Naive thymus-derived CD4-positive, alpha-beta T cell (primary cell): ENCODE measurements at regions not wholly inside any gene's neighbourhood (a gene's known extent, or its start where the extent isn't known, plus 50 kb on each side); places are given as distances from the start of the nearest gene placed in this dataset.
A peak's percentile ranks its signal among the peaks of the same experiment; 100 is the strongest.

Source experiments
- ATAC-seq: fragments of 150-1000 bp; cut with Tn5 transposase; 2 replicates; pipeline ENCODE4 v1.10.0; 2021; ENCODE audit warnings: mild to moderate bottlenecking, moderate library complexity
- CTCF ChIA-PET: fragments of 350-600 bp; sonication (Branson Sonifier 250); formaldehyde crosslinking; loops from one replicate; lab custom pipeline; 2021; ENCODE audit warnings: antibody characterized with exemption; lab: Charles Lee
- POLR2A ChIA-PET: fragments of 350-600 bp; sonication (Branson Sonifier 250); formaldehyde crosslinking; loops from one replicate; lab custom pipeline; 2021; ENCODE audit warnings: antibody characterized with exemption, inconsistent platforms; lab: Charles Lee
- DNase-seq, 9 donors: peaks; one replicate each; pipeline versions ENCODE4 v3.0.0 to v3.0.0-alpha.2; 2020 to 2022; ENCODE audit warnings: mixed read lengths in 1 of 9
- H3K27ac ChIP-seq: one replicate; pipeline ENCODE4 v1.7.0; 2013; ENCODE audit warnings: mild to moderate bottlenecking, low read depth, low read length, moderate library complexity
- H3K27me3 ChIP-seq, 2 donors: one replicate each; pipeline ENCODE4 v1.7.0; 2013; ENCODE audit warnings: low read length in 2 of 2, mild to moderate bottlenecking in 2 of 2, moderate library complexity in 2 of 2; ENCODE audit not compliant: control insufficient read depth in 2 of 2, insufficient read depth in 2 of 2
- H3K36me3 ChIP-seq, 3 experiments: 1 replicate in 2 of 3; 2 replicates in 1 of 3; pipeline ENCODE4 v1.7.0; 2013; ENCODE audit warnings: low read length in 3 of 3, mild to moderate bottlenecking in 3 of 3, moderate library complexity in 1 of 3; ENCODE audit not compliant: insufficient read depth in 3 of 3, control insufficient read depth in 2 of 3
- H3K4me1 ChIP-seq, 2 donors: one replicate each; pipeline ENCODE4 v1.7.0; 2013; ENCODE audit warnings: low read length in 2 of 2, mild to moderate bottlenecking in 2 of 2, moderate library complexity in 1 of 2; ENCODE audit not compliant: control insufficient read depth in 2 of 2, insufficient read depth in 2 of 2
- H3K4me3 ChIP-seq: 2 replicates; pipeline ENCODE4 v1.7.0; 2013; ENCODE audit warnings: mild to moderate bottlenecking, low read length
- H3K9me3 ChIP-seq, 3 experiments: 1 replicate in 2 of 3; 2 replicates in 1 of 3; pipeline ENCODE4 v1.7.0; 2013; ENCODE audit warnings: low read length in 3 of 3; ENCODE audit not compliant: control insufficient read depth in 2 of 3
- H3K27ac Mint-ChIP-seq, 9 donors: one replicate each; pipeline ENCODE4 v1.8.0; 2020 to 2022; ENCODE audit warnings: mixed read lengths in 9 of 9, mild to moderate bottlenecking in 8 of 9, moderate library complexity in 5 of 9, inconsistent platforms in 2 of 9
- H3K27me3 Mint-ChIP-seq, 5 donors: one replicate each; pipeline ENCODE4 v1.8.0; 2021 to 2022; ENCODE audit warnings: mixed read lengths in 5 of 5, mild to moderate bottlenecking in 1 of 5
- H3K36me3 Mint-ChIP-seq, 5 donors: one replicate each; pipeline ENCODE4 v1.8.0; 2020 to 2022; ENCODE audit warnings: mixed read lengths in 5 of 5, mild to moderate bottlenecking in 3 of 5, inconsistent platforms in 1 of 5
- H3K4me1 Mint-ChIP-seq, 7 donors: one replicate each; pipeline ENCODE4 v1.8.0; 2020 to 2022; ENCODE audit warnings: mixed read lengths in 7 of 7, mild to moderate bottlenecking in 3 of 7, inconsistent platforms in 1 of 7
- H3K4me3 Mint-ChIP-seq, 10 donors: one replicate each; pipeline ENCODE4 v1.8.0; 2020 to 2022; ENCODE audit warnings: mild to moderate bottlenecking in 10 of 10, mixed read lengths in 10 of 10, moderate library complexity in 6 of 10, inconsistent platforms in 2 of 10
- H3K9me3 Mint-ChIP-seq, 11 donors: one replicate each; pipeline ENCODE4 v1.8.0; 2020 to 2022; ENCODE audit warnings: mixed read lengths in 11 of 11, mild to moderate bottlenecking in 4 of 11, inconsistent platforms in 1 of 11, moderate library complexity in 1 of 11
- intact Hi-C, 2 donors: fragments of 100-400 bp; cut with micrococcal nuclease; formaldehyde crosslinking; loops; one replicate each; pipeline ENCODE4 v1.15.1; 2023

DNA sequence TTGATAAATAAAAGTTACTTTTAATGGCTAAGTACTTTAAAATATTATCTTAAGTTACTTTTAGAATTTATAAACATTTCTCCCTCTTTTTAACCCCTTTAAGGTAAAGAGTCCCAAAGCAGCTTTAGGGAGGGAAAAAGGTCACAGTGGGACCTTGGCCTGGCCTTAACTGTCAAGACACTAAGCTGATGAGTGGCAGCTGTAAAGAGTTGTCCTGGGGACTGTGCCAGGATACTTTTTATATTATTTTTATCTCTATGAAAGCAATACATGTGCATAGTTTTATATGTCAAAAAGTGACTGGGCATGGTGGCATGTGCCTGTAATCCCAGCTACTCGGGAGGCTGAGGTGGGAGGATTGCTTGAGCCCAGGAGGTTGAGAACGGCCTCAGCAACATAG lies 94.2 kb upstream of the RESF1 start:
- CTCF ChIA-PET, result no interaction called here
- POLR2A ChIA-PET, result interaction anchor here (1.2 kb wide), 1 partner anchor 9 kb away, joined by 3 read pairs; no protein-coding TSS in a partner anchor

DNA sequence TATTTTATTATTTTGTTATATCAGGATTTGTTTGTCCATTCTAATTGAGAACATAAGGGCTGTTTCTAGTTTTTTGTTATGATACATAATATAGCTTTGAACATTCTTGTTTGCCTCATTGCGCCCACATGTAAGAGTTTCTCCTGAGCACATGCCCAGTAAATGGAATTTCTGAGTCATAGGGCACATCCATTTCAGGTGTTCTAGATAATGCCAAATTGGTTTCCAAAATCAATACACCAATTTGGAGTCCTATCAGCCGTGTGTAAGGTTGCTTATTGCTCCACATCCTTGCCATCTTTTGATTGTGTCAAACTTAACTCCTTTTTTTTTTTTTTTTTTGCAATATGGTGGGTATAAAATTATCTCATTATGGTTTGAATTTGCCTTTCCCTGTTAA lies 97.9 kb upstream of the RESF1 start:
- Histone ChIP-seq H3K4me3 (no peak overlapping the region), H3K27ac (no peak overlapping the region), H3K27me3 (no peaks in the 10 kb centered on the region), H3K9me3 (peaks cover 0 to 4% (median 0%) of the 10 kb centered on the region in 3 experiments), H3K36me3 (no peaks in the 10 kb centered on the region), H3K4me1 (no peaks in the 10 kb centered on the region)
- ChIA-PET CTCF (no interaction called here), POLR2A (interaction anchor here (0.6 to 1.2 kb wide), 2 partner anchors 10 to 46 kb away, joined by 4 to 5 read pairs; no protein-coding TSS in a partner anchor)
- H3K4me1 Mint-ChIP-seq, result peaks cover 0 to 15% (median 11%) of the 10 kb centered on the region in 7 donors
- H3K9me3 Mint-ChIP-seq, result peaks cover 0 to 7% (median 0%) of the 10 kb centered on the region in 11 donors
- no peaks in the 10 kb centered on the region for H3K27me3 Mint-ChIP-seq
- no peak for DNase-seq
- no peak for ATAC-seq
- intact Hi-C loops, result no loop called here
- H3K4me3 Mint-ChIP-seq, result no peak overlapping the region
- peaks cover 0 to 11% (median 0%) of the 10 kb centered on the region in 5 donors for H3K36me3 Mint-ChIP-seq
- no peak overlapping the region for H3K27ac Mint-ChIP-seq

More for the DNA sequence above, 94.2 kb upstream of the RESF1 start:
- no peak for ATAC-seq
- H3K4me1 ChIP-seq, result no peaks in the 10 kb centered on the region
- Mint-ChIP-seq H3K36me3 (peaks cover 0 to 7% (median 0%) of the 10 kb centered on the region in 5 donors), H3K27me3 (no peaks in the 10 kb centered on the region), H3K27ac (no peak overlapping the region), H3K4me3 (no peak overlapping the region), H3K4me1 (peaks cover 0 to 25% (median 17%) of the 10 kb centered on the region in 7 donors), H3K9me3 (peaks cover 0 to 7% (median 0%) of the 10 kb centered on the region in 11 donors)
- H3K9me3 ChIP-seq, result no peaks in the 10 kb centered on the region
- no peak for DNase-seq
- no peaks in the 10 kb centered on the region for H3K27me3 ChIP-seq
- H3K4me3 ChIP-seq, result no peak overlapping the region
- no peaks in the 10 kb centered on the region for H3K36me3 ChIP-seq
- intact Hi-C loops, result no loop called here
- H3K27ac ChIP-seq, result no peak overlapping the region

- no peak overlapping the region for H3K4me3 Mint-ChIP-seq
- intact Hi-C loops, result no loop called here
- H3K36me3 ChIP-seq, result no peaks in the 10 kb centered on the region
- H3K9me3 ChIP-seq, result peaks cover 0 to 4% (median 0%) of the 10 kb centered on the region in 3 experiments
- ChIA-PET CTCF (no interaction called here), POLR2A (interaction anchor here (0.9 to 1.2 kb wide), 2 partner anchors 11 to 18 kb away, joined by 3 to 5 read pairs; no protein-coding TSS in a partner anchor)
- H3K4me3 ChIP-seq, result no peak overlapping the region
- ATAC-seq (no peak), DNase-seq (no peak)
- H3K4me1 ChIP-seq, result no peaks in the 10 kb centered on the region
- no peaks in the 10 kb centered on the region for H3K27me3 ChIP-seq
- H3K9me3 Mint-ChIP-seq, result peaks cover 0 to 8% (median 0%) of the 10 kb centered on the region in 11 donors
- no peak overlapping the region for H3K27ac ChIP-seq
- peaks cover 0 to 15% (median 12%) of the 10 kb centered on the region in 7 donors for H3K4me1 Mint-ChIP-seq
- H3K27me3 Mint-ChIP-seq, result no peaks in the 10 kb centered on the region
- peaks cover 0 to 9% (median 0%) of the 10 kb centered on the region in 5 donors for H3K36me3 Mint-ChIP-seq
- peak overlapping the region in 1 of 9 donors; percentile 34 for H3K27ac Mint-ChIP-seq
These were observed 98.8 kb upstream of the RESF1 start for GRCh38 chr12:31860401-31860800.

GRCh38 chr12:31859232-31859977 lies 99.8 kb upstream of the RESF1 start:
- Histone ChIP-seq H3K36me3 (no peaks in the 10 kb centered on the region), H3K4me3 (no peak overlapping the region), H3K9me3 (peaks cover 0 to 4% (median 0%) of the 10 kb centered on the region in 3 experiments), H3K27ac (no peak overlapping the region), H3K27me3 (no peaks in the 10 kb centered on the region), H3K4me1 (no peaks in the 10 kb centered on the region)
- POLR2A ChIA-PET, result no interaction called here
- peaks cover 0 to 12% (median 0%) of the 10 kb centered on the region in 11 donors for H3K9me3 Mint-ChIP-seq
- H3K36me3 Mint-ChIP-seq, result peaks cover 0 to 15% (median 0%) of the 10 kb centered on the region in 5 donors
- intact Hi-C loops, result no loop called here
- H3K27ac Mint-ChIP-seq, result peak overlapping the region in 2 of 9 donors; percentile 13 to 18
- H3K4me3 Mint-ChIP-seq, result no peak overlapping the region
- no peaks in the 10 kb centered on the region for H3K27me3 Mint-ChIP-seq
- CTCF ChIA-PET, result no interaction called here
- ATAC-seq (peak; percentile 50), DNase-seq (no peak)
- peaks cover 0 to 16% (median 12%) of the 10 kb centered on the region in 7 donors for H3K4me1 Mint-ChIP-seq

DNA sequence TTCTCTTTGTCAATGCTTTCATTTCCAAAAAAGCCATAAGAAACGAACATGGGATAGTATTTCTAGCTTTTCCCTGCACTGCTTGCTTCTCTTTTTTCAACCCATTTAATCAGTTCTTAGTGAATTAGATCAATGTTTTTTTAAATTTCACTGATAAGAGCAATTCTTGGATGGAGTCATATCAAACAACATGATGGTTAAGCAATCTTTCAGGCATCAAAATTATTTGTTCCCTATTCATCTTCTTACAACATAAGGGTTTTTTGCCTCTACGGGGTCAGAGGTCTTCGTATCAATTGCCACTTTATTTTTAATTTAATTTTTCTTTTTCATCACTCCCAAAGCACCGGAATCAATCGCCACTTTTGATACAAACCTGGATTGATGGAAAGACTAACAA lies 103.8 kb upstream of the RESF1 start:
- no peaks in the 10 kb centered on the region for H3K4me1 ChIP-seq
- DNase-seq (no peak), ATAC-seq (no peak)
- Mint-ChIP-seq H3K9me3 (peaks cover 0 to 38% (median 15%) of the 10 kb centered on the region in 11 donors), H3K27ac (no peak overlapping the region), H3K4me1 (peaks cover 0 to 24% (median 12%) of the 10 kb centered on the region in 7 donors), H3K27me3 (no peaks in the 10 kb centered on the region), H3K4me3 (no peak overlapping the region), H3K36me3 (peaks cover 3 to 33% (median 11%) of the 10 kb centered on the region in 5 donors)
- no peaks in the 10 kb centered on the region for H3K27me3 ChIP-seq
- CTCF ChIA-PET, result interaction anchor here (0.6 to 1.0 kb wide), 2 partner anchors 18 to 56 kb away, joined by 3 read pairs; no protein-coding TSS in a partner anchor
- H3K4me3 ChIP-seq, result no peak overlapping the region
- peaks cover 0 to 8% (median 6%) of the 10 kb centered on the region in 3 experiments for H3K9me3 ChIP-seq
- H3K36me3 ChIP-seq, result no peaks in the 10 kb centered on the region
- intact Hi-C loops, result no loop called here
- POLR2A ChIA-PET, result interaction anchor here (0.5 kb wide), 1 partner anchor 104 kb away, joined by 3 read pairs; no protein-coding TSS in a partner anchor
- H3K27ac ChIP-seq, result no peak overlapping the region

DNA sequence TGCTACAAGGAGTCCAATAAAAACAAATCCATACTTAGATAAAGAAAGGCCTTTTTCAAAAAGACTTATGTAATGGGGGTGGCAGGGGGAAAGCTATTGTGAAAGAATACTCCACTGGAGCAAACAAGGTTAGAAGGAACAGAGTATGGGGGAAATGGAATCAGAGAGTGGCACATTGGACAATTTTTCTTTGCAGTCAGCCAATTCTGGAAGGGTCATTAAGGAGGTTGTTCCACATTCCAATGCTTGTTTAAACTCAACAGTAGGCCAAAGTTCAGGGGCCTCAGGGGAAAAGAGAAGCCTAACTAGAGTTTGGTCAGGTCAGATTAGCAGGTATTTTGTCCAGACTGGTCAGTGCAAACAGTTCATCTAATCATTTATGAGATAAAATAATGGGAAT lies 105.2 kb upstream of the RESF1 start:
- peaks cover 0 to 43% (median 16%) of the 10 kb centered on the region in 11 donors for H3K9me3 Mint-ChIP-seq
- Histone ChIP-seq H3K9me3 (peaks cover 0 to 13% (median 4%) of the 10 kb centered on the region in 3 experiments), H3K4me3 (no peak overlapping the region), H3K27ac (no peak overlapping the region), H3K4me1 (no peaks in the 10 kb centered on the region), H3K27me3 (no peaks in the 10 kb centered on the region), H3K36me3 (no peaks in the 10 kb centered on the region)
- DNase-seq, result no peak
- intact Hi-C loops, result no loop called here
- H3K36me3 Mint-ChIP-seq, result peaks cover 3 to 29% (median 11%) of the 10 kb centered on the region in 5 donors
- ChIA-PET POLR2A (interaction anchor here (1.1 kb wide), 1 partner anchor 29 kb away, joined by 3 read pairs; no protein-coding TSS in a partner anchor), CTCF (interaction anchor here (0.8 kb wide), 1 partner anchor 129 kb away, joined by 5 read pairs; no protein-coding TSS in a partner anchor)
- no peak overlapping the region for H3K27ac Mint-ChIP-seq
- peaks cover 0 to 18% (median 5%) of the 10 kb centered on the region in 7 donors for H3K4me1 Mint-ChIP-seq
- ATAC-seq, result no peak
- no peaks in the 10 kb centered on the region for H3K27me3 Mint-ChIP-seq
- H3K4me3 Mint-ChIP-seq, result no peak overlapping the region
